ENCODE measurements at regions not wholly inside any gene's neighbourhood (a gene's known extent, or its start where the extent isn't known, plus 50 kb on each side); places are given as distances from the start of the nearest gene placed in this dataset.
A peak's percentile ranks its signal among the peaks of the same experiment; 100 is the strongest.

DNA sequence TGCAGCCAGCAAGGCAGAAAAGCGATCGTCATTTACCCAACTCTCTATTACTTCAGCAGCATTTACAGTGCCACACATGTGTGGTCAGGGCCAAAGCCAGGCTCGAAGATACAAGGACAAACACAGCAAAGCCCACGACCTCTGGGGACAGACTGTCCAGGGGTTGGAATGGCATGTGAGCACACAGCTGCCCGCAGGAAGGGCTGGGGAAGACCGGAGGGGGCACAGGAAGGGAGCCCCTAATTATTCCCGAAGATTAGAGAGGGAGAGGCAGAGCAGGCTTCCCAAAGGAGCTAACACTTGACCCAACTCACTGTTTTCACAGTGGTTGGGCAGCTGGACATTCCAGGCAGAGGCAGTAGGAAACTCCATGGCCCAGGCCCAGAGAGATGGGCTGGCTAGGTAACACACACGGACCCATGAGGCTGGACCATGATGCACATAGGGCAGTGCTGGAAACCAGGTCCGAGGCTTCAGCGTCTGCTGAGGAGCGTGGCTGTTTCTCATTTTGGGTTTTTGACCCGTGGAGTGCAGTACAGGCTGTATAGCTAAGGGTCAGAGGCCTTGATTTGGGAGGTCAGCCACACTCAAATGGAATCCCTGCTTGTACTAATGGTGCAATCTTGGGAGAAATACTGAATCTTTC lies 179.8 kb downstream of the FOXO1 start:
- intact Hi-C loops (cut with DNase I): loop anchor here in 1 of 2 donors (10.0 kb wide), 2 partner anchors 48 to 178 kb away; partner anchors contain the start of gene FOXO1
- H3K27me3 ChIP-seq: no peaks in the 10 kb centered on the region
- H3K36me3 ChIP-seq: no peaks in the 10 kb centered on the region
- H3K9me3 ChIP-seq: no peaks in the 10 kb centered on the region
- no peak for DNase-seq
- H3K4me3 ChIP-seq: no peak overlapping the region
- ATAC-seq: no peak
- no peak overlapping the region for H3K27ac ChIP-seq
- TF ChIP-seq, protein P1, sequence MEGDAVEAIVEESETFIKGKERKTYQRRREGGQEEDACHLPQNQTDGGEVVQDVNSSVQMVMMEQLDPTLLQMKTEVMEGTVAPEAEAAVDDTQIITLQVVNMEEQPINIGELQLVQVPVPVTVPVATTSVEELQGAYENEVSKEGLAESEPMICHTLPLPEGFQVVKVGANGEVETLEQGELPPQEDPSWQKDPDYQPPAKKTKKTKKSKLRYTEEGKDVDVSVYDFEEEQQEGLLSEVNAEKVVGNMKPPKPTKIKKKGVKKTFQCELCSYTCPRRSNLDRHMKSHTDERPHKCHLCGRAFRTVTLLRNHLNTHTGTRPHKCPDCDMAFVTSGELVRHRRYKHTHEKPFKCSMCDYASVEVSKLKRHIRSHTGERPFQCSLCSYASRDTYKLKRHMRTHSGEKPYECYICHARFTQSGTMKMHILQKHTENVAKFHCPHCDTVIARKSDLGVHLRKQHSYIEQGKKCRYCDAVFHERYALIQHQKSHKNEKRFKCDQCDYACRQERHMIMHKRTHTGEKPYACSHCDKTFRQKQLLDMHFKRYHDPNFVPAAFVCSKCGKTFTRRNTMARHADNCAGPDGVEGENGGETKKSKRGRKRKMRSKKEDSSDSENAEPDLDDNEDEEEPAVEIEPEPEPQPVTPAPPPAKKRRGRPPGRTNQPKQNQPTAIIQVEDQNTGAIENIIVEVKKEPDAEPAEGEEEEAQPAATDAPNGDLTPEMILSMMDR (IDR thresholded peaks at IDR 0.05): no peak
- no peak for TF ChIP-seq POLR2A (IDR thresholded peaks at IDR 0.05)
- WGBS (ENCODE audit: insufficient coverage, low coverage, low lambda C conversion rate, missing lambda C conversion rate): 38% methylated on average over 4 of the region's 12 CpGs
- no peaks in the 10 kb centered on the region for H3K4me1 ChIP-seq

DNA sequence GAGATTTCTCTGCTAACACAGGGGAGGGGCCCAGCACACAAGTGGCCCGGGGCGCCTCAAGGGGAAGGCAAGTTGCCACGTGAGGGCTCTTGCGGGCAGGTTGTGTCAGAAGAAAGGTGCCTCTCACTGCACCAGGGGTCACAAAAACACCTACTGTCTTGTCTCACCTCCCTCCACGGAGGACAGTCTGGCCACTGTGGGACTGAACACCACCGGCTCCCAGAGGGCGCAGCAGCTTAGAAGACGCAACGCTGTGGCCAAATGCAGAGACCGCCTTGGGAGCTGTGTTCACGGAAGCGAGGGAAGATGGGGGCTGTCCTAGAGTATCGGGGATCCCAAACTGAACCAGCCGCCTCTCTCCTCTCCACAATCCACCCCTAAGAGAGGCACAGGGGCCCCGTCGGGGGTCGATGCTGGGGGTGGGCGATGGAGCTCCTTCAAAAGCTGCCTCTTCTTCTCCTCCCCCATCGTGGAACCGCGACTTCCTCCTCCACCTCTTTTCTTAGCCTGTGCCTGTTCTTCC lies 177.5 kb downstream of the FOXO1 start:
- no peaks in the 10 kb centered on the region for H3K36me3 ChIP-seq
- DNase-seq: peak in 1 of 3 donors; percentile 37
- no peak for ATAC-seq
- intact Hi-C loops (cut with DNase I): loop anchor here in 1 of 2 donors (10.0 kb wide), 2 partner anchors 46 to 176 kb away; partner anchors contain the start of gene FOXO1
- H3K4me3 ChIP-seq: no peak overlapping the region
- H3K9me3 ChIP-seq: no peaks in the 10 kb centered on the region
- no peaks in the 10 kb centered on the region for H3K4me1 ChIP-seq
- no peaks in the 10 kb centered on the region for H3K27me3 ChIP-seq
- 95% methylated on average over 7 of the region's 21 CpGs for WGBS (ENCODE audit: insufficient coverage, low coverage, low lambda C conversion rate, missing lambda C conversion rate)
- TF ChIP-seq POLR2A (IDR thresholded peaks at IDR 0.05): no peak
- TF ChIP-seq, protein P1 (IDR thresholded peaks at IDR 0.05): no peak
- H3K27ac ChIP-seq: no peak overlapping the region

DNA sequence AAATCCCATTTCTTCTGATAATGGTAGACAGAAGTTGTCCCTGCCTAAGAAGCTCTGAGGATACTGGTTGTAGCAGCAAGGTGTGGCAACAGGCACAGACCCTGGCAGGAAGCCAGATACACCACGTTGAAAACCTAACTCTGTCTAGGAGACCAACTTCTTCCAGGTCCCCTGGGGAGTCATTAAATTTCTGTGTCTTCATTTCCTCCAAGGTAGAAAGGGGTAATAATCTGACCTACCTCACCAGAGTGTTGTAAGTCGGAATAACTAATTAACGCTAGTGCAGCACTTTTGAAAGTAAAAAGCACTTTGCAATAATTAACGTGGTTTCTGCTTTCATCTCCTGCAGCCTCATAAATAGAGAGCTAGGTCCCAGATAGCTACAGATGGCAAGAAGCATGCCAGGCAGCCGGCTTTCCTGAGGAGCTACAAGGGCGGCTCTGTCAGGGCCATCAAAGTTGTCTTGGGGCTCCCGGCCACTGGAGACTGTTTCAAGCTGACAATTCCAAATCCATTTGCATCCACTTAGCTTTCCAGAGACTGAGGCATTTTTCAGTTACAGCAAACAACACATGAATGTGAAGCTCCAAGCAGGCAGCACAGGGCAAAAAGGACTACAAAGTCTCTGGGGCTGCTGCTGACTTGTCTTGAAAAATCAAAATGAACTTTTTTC lies 176.2 kb downstream of the FOXO1 start:
- Histone ChIP-seq H3K27ac (no peak overlapping the region), H3K36me3 (no peaks in the 10 kb centered on the region), H3K4me1 (no peaks in the 10 kb centered on the region), H3K27me3 (no peaks in the 10 kb centered on the region), H3K4me3 (no peak overlapping the region), H3K9me3 (no peaks in the 10 kb centered on the region)
- intact Hi-C loops (cut with DNase I): no loop called here
- TF ChIP-seq, protein P1 (IDR thresholded peaks at IDR 0.05): no peak
- no peak for TF ChIP-seq POLR2A (IDR thresholded peaks at IDR 0.05)
- ATAC-seq (peak in 1 of 4 donors; percentile 36), DNase-seq (no peak)
- WGBS (ENCODE audit: insufficient coverage, low coverage, low lambda C conversion rate, missing lambda C conversion rate): 71% methylated on average over 7 of the region's 7 CpGs

DNA sequence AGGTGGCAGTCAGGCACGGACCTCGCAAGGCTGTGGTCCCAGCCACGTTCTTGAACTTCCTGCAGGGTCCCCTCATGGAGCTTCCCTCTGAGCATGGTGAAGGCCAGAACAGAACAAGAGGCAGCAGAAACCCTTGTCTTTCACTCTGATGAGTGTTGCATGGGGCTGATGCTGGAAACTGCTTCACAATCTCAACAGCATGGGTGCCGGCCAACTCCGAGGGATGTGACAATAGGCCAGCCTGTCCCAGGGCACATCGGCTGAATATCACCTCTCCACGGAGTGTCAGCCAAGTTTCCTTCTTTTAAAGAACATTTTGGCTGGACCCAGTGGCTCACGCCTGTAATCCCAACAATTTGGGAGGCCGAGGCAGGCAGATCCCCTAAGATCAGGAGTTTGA lies 173.9 kb downstream of the FOXO1 start:
- no peaks in the 10 kb centered on the region for H3K4me1 ChIP-seq
- TF ChIP-seq, protein P1 (IDR thresholded peaks at IDR 0.05): no peak
- no peak for TF ChIP-seq POLR2A (IDR thresholded peaks at IDR 0.05)
- H3K9me3 ChIP-seq: no peaks in the 10 kb centered on the region

More for the DNA sequence above, 173.9 kb downstream of the FOXO1 start:
- intact Hi-C loops (cut with DNase I): no loop called here
- no peak overlapping the region for H3K4me3 ChIP-seq
- 67% methylated on average over 3 of the region's 9 CpGs for WGBS (ENCODE audit: insufficient coverage, low coverage, low lambda C conversion rate, missing lambda C conversion rate)
- H3K36me3 ChIP-seq: no peaks in the 10 kb centered on the region
- no peaks in the 10 kb centered on the region for H3K27me3 ChIP-seq
- no peak overlapping the region for H3K27ac ChIP-seq
- ATAC-seq (no peak), DNase-seq (no peak)

Measured in right lobe of liver (tissue), 6 donors.